SU-DHL-6 (cell line): ENCODE measurements at regions not wholly inside any gene's neighbourhood (a gene's known extent, or its start where the extent isn't known, plus 50 kb on each side); places are given as distances from the start of the nearest gene placed in this dataset.

Source experiments
- EZH2phosphoT487 ChIP-seq: fragments of 200-600 bp; sonication (generic), shearing (Covaris generic); conservative IDR thresholded peaks from 2 replicates; pipeline ENCODE4 v1.6.1; 2018; ENCODE audit warnings: mild to moderate bottlenecking, antibody characterized with exemption, low read length, moderate library complexity, mixed read lengths
- TF ChIP-seq, protein P1 (sequence below): fragments of 200-600 bp; sonication (generic); IDR thresholded peaks from one replicate; pipeline ENCODE4 v1.5.1; 2017; ENCODE audit warnings: antibody characterized with exemption, mild to moderate bottlenecking, low read length, moderate library complexity; ENCODE audit not compliant: insufficient read depth, poor library complexity, severe bottlenecking

GRCh38 chr3:188001093-188001492, 152.9 kb upstream of the LPP start:
- TF ChIP-seq, protein P1, sequence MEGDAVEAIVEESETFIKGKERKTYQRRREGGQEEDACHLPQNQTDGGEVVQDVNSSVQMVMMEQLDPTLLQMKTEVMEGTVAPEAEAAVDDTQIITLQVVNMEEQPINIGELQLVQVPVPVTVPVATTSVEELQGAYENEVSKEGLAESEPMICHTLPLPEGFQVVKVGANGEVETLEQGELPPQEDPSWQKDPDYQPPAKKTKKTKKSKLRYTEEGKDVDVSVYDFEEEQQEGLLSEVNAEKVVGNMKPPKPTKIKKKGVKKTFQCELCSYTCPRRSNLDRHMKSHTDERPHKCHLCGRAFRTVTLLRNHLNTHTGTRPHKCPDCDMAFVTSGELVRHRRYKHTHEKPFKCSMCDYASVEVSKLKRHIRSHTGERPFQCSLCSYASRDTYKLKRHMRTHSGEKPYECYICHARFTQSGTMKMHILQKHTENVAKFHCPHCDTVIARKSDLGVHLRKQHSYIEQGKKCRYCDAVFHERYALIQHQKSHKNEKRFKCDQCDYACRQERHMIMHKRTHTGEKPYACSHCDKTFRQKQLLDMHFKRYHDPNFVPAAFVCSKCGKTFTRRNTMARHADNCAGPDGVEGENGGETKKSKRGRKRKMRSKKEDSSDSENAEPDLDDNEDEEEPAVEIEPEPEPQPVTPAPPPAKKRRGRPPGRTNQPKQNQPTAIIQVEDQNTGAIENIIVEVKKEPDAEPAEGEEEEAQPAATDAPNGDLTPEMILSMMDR, result no peak
- no peak for TF ChIP-seq EZH2phosphoT487
